GM21423 (cell line): ENCODE measurements at regions not wholly inside any gene's neighbourhood (a gene's known extent, or its start where the extent isn't known, plus 50 kb on each side); places are given as distances from the start of the nearest gene placed in this dataset.
"Not testable (repeated sequence)": the region's sequence is repeated elsewhere in the genome, so short reads cannot be mapped to it uniquely, and the experiment has no call there.

ENCODE experiments used
- ATAC-seq: cut with Tn5 transposase; IDR thresholded peaks from one replicate; pipeline ENCODE4 v1.9.1; 2021; ENCODE audit warnings: mild to moderate bottlenecking, moderate library complexity; ENCODE audit not compliant: unreplicated experiment

DNA sequence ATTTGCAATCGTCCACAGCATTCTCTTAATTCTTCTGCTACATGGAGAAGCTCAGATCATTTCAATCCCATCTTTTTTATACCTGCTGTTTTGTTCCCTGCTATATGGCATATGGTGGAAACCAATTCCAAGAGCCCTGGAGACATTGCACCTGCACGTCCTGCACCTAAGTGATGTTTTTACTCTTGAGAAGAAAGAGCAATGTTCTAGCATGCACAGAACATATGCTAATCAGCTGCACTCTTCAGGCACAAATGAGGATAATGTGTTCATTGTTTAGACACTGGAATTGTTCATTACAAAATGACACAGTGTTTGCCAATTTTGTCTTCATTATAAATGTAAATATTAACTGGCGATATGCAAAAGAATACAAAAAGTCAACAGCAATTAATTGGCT is 935.8 kb downstream of the TLE4 start:
- ATAC-seq: no peak

GRCh38 chr9:80504601-80505230 is 933.0 kb downstream of the TLE4 start:
- ATAC-seq: no peak

GRCh38 chr9:80503671-80504281 is 932.0 kb downstream of the TLE4 start:
- no peak for ATAC-seq

DNA sequence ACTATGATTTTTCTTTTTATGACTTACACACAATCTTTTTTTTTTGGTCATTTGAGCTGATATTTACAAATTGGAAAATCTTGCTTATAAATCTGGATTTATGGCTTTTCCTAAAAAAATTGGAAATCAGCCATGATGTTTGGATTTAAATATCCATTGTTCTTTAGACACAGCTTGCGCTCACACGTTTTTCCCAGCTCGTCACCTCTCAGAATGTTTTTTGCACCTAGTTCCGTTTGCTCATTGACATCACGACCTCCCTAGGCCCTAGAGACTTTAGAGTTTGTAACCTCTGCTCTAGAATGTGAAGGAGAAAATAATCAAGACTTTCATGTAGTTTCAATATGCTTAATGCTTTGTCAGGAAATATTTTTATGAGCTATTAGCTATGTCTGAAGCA is 930.5 kb downstream of the TLE4 start:
- ATAC-seq: no peak

DNA sequence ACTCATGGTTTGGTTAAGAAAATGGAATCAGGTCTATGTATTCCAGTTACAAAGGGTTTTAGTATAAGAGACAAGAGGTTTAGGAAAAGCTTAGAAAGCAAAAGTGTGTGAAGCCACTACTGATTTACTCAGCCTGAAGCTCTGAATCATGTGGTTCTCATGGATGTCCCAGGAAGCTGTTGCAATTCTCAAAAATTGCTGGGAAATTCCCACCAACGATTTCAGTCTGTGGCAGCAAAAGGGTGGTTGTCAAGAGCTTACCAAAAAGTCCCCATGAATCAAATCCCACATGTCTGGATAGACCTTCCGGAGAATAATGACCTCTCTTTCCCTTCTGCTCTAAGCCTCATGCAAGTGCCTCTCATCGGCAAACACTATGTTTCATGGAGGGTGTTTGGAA is 929.9 kb downstream of the TLE4 start:
- no peak for ATAC-seq

DNA sequence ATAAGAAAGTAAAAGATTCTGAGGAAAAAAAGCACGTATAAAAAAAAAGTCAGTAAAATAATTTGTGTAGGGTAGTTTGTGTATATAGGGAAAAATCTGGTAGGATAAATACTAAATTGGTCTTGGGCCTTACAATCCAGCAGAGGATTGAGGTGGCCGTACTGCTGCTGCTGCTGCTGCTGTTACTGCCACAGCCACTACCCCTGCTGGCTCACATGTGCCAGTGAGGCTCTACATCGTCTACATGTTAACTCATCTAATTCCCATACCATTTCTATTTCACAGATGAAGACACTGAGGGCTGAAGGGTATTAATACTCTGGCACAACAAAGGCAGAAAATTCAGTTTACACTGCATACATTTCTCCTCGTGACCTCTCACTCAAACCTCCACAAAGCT is 928.5 kb downstream of the TLE4 start:
- no peak for ATAC-seq

DNA sequence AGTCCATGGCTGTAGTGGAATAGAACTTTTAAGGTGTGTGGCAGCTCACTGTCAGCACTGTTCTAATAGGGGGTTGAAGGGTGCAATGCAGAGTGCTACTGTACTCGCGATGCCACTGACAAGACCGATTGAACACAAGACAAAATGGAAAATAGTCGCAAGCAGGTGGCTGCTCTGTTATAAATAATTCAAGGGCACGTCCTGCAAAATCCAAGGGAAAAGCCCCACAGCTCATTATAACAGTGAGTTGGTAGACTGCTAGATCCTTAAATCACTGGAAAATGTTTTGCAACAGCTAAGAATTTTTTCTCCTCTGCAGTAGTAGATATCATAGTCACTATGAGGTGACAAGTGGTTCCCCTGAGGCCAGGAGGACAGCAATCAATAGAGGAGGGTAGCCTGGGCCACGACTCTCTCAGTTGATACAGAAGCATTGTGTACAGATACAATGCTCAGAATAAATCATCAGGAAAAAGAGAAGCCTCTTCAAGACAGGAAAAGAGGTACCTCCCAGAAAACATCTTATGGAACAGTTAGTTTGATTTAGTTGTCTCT is 926.3 kb downstream of the TLE4 start:
- ATAC-seq: no peak

- no peak for ATAC-seq
Observed at GRCh38 chr9:80496901-80497556, 925.3 kb downstream of the TLE4 start.

DNA sequence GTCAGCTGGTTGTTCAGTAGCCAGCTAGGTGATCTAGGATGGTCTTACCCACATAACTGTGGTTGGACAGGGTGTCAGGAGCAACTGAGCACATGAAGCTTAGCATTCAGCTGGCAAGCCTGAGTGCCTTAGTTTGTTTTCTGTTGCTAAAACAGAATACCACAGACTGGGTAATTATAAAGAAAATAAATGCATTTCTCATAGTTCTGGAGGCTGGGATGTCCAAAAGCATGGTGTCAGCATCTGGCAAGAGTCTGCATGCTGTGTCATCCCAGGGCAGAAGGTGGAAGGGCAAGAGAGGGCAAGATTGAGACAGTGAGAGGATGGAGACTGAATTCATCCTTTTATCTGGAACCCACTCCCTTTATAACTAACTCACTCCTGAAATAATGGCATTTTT is 921.5 kb downstream of the TLE4 start:
- no peak for ATAC-seq

DNA sequence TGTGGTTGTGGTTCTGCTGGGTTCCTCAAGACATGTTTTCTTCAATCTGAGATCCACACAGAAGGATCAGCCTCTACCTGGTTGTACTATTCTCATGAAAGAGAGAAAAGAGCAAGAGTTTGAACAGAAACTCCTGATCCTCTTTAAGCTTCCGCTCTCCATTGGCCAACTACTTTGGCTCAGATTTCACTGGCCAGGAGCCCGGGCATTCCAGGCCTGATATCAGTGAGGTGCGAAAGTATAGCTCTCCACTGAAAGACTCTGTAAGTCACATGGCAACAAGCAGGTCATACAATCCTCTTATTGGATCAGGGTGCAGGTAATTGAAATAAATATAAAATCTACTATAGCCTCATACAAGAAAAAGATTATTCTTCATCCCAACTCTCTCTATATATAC is 920.5 kb downstream of the TLE4 start:
- ATAC-seq: no peak

DNA sequence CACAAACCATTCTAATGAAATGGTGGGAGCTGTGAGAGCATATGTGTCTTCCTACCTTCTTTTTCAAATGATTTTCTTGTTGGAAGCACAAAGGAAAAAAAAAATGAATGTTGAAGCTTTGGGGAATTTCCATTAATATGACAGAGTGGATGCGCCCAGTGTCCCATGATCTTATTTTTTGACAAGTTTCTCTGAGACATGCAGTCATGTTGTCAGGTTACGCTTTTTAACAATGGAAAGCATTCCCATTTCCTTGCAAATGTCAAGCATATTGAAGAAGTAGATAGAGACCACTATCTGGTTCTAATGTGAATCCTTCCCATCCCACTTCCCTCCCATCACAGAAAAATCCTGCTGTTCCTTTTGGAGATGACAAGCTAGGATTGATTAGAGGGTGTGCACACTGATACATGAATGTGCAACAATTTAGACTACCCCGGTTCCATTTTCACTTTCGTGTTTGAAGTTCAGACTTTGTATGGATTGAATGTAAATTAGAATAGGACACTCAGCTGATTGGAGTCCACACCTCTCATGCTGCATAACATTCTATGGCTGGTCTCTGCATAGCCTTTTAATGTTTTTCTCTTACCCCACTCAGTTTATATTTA is 919.4 kb downstream of the TLE4 start:
- ATAC-seq: no peak

GRCh38 chr9:80489329-80489728 is 917.6 kb downstream of the TLE4 start:
- no peak for ATAC-seq

DNA sequence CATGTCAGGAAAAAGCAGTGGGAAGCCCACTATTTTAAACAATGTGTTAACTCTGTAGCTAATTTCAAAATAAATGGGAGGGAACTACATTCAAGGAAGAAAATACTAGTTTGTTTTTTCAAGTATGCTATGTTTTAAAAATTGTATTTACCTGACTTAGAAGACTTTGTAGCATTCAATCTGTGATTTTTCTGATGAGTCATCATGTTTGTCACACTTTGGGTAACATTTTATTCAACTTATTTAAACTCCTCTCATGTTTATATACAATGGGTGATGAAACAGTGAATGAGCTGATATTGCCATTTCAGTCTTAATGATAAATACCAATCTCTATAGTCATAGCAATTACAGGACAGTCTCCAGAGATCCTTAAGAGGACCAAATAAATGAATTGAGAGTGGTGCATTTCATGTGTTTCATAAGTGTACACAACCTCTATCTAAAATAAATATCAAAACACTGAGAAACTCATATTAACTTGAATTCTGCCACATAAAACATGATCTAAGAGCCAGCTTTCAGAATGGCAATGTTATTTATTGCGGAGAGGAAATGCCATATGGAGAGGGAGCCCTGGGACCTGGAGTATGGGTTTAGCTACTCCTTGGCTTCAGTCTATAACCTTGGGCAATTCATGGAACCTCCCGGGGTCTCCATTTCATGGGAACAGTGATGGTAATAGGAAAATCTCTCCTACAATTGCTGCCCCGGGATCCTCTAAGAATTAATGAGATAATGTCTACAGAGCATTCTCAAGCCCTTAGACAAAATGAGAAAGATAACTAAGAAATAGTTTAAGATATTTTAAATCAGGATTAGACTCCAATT is 913.9 kb downstream of the TLE4 start:
- no peak for ATAC-seq

- not testable (repeated sequence) for ATAC-seq
Observed at GRCh38 chr9:80482251-80482650, 910.5 kb downstream of the TLE4 start.

DNA sequence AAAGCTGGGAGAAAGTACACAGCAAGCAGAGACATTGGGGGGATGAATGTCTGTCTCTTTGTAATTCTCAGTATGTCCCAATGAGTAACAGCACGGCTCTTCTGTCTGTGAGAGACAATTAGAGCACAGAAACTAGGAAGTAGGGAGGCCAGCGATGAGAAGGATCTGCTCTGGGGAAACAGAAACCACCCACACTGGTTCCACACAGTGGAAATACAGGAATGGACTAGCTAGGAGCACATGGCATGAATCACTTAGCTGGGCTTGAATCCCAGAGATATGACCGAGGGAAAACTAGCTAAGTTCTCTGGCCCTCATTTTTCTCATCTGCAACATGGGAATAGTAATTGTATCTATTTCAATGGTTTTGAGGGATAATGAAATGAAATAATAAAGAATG is 895.9 kb downstream of the TLE4 start:
- ATAC-seq: no peak

DNA sequence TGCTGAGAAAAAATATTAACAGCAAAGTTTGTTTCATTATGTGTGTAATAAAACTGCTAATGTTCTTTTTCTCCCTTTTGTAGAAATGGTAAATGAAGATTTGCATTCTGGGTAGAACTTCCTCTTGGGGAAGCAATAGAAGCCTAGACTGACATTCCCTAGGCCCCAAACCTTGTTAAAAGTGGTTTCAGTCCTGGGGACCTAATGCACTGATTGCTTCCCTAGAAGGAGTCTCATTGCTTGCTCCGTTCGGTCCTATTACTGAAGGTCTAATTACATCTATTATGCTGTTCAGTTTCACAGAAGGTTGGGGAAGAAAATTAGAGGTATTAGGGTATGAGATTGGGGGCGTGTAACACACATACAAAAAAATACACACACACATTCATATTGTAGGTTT is 893.8 kb downstream of the TLE4 start:
- no peak for ATAC-seq

DNA sequence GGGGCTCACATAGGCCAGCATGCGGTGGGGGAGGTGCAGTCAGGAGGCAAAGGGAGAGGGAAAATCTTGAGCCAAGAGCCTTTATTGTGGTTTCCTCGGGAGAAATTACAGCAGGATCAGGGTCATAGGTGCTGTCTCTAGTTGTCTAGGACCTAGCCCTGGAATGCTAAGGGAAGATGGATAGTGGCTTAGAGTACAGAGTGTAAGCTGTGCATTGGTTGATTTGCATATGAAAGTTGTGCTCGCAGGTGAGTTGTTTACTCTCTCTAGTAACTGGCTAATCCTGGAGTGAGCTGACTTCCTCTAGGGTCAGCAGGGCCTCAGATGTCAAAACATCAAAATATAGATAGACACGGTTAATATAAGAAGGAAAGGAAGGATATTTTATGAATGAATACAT is 877.7 kb downstream of the TLE4 start:
- ATAC-seq: no peak

DNA sequence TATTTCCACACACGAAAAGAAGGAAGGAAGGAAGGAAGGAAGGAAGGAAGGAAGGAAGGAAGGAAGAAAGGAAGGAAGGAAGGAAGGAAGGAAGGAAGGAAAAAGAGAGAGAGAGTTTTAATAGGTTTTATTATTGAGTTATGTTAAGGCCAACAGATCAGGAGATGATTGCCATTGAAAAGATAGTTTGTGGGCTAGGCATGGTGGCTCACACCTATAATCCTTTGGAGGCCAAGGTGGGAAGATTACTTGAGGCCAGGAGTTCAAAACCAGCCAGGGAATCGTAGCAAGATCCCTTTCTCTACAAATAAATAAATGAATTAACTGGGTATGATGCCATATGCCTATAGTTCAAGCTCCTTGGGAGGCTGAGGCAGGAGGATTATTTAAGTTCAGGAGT is 877.2 kb downstream of the TLE4 start:
- ATAC-seq: no peak

DNA sequence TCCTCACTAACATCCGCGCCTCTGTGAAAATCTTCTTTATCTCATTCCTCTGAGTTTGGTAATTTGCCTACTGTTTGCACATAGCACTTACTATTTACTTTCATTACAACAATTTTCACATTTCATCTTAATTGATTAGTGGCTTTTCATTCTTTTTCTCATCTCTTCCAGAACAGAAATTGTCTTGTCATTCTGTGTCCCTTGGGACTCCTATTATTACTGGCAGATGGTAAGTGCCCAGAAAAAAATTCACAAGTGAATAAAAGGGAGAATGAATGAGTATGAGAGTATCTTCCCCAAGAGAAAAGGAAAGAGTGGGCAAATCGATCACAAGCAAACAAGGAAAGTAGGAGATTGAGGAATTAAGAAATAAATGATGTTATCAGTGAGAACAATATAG is 876.1 kb downstream of the TLE4 start:
- ATAC-seq: no peak

GRCh38 chr9:80440724-80441123 is 869.0 kb downstream of the TLE4 start:
- no peak for ATAC-seq

DNA sequence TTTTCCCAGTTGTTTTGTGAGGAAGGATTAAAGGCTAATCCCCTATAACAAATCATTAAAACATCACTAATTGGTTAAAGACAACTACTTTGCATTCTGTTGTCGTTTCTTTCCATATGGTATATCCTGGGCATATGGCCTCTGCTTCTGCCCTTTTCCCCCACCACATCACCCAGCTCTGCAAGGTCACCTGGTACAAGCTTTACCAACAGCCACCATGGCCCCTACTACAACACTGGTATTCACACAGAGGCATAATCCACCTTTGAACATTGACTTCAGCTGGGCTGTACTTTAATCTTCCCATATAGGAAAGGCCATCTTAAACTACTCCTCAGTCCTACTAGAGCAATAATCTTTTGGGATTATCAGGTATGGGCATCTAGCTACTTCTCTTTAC is 866.1 kb downstream of the TLE4 start:
- no peak for ATAC-seq
